ENCODE measurements at regions not wholly inside any gene's neighbourhood (a gene's known extent, or its start where the extent isn't known, plus 50 kb on each side); places are given as distances from the start of the nearest gene placed in this dataset.

GRCh38 chr14:53249059-53249458 lies 95.9 kb upstream of the DDHD1 start:
- TF ChIP-seq EZH2phosphoT487 (IDR thresholded peaks at IDR 0.05; ENCODE audit: borderline replicate concordance, low read length): no peak
- TF ChIP-seq CTCF (IDR thresholded peaks at IDR 0.05; ENCODE audit: low read depth, low read length, poor library complexity, severe bottlenecking): no peak

All from DOHH2 (cell line).